HepG2 (cell line): ENCODE measurements at regions not wholly inside any gene's neighbourhood (a gene's known extent, or its start where the extent isn't known, plus 50 kb on each side); places are given as distances from the start of the nearest gene placed in this dataset.

Source experiments
- ATAC-seq: fragments of 200-7000 bp; cut with Tn5 transposase; 3 replicates; pipeline ENCODE4 v1.9.1; 2020; ENCODE audit warnings: mild to moderate bottlenecking, moderate library complexity
- BruUV-seq: library from RNA; stranded (reverse); fragments of 400-500 nt; replicated peaks from 2 replicates; lab custom pipeline; 2021; lab: Mats Ljungman, UMichigan
- CTCF ChIA-PET: fragments of 300-600 bp; formaldehyde crosslinking; extraction: SDS; loops from one replicate; lab custom pipeline; 2021; ENCODE audit warnings: low total read pairs, inconsistent platforms, low intra/inter-chr PET ratio; lab: Yijun Ruan, JAX
- POLR2A ChIA-PET: fragments of 350-600 bp; sonication (Branson Sonifier 250); formaldehyde crosslinking; loops from one replicate; lab custom pipeline; 2020; ENCODE audit warnings: antibody characterized with exemption, inconsistent platforms; lab: Yijun Ruan, JAX
- DNase-seq: peaks from one replicate; pipeline ENCODE4 v3.0.0-alpha.2; 2015; ENCODE audit warnings: low spot score
- FAIRE-seq: peaks from 3 replicates; lab custom pipeline; 2011; peaks lifted over from hg19 to GRCh38; lab: Jason Lieb, UNC
- H2AFZ ChIP-seq: one replicate; pipeline ENCODE4 v1.6.1; 2011; ENCODE audit warnings: low read length, inconsistent platforms
- H3K27ac ChIP-seq: fragments of 300-600 bp; 3 replicates; pipeline ENCODE4 v1.8.0; 2011; ENCODE audit warnings: mixed run types, mild to moderate bottlenecking, mixed read lengths, low read length, inconsistent platforms; ENCODE audit not compliant: insufficient read depth; ENCODE audit errors: extremely low read length
- H3K27me3 ChIP-seq, 2 experiments: fragments of 200-600 bp in 1 of 2; 2 replicates in 1 of 2; 3 replicates in 1 of 2; pipeline versions ENCODE4 v1.6.0 to v1.8.0; 2011; ENCODE audit warnings: low read length in 2 of 2, mild to moderate bottlenecking in 2 of 2, moderate library complexity in 2 of 2, inconsistent platforms in 1 of 2; ENCODE audit not compliant: insufficient read depth in 2 of 2, control insufficient read depth in 1 of 2
- H3K36me3 ChIP-seq, 2 experiments: fragments of 200-600 bp in 1 of 2; replicated peaks in 1 of 2; 2 replicates in 1 of 2; 3 replicates in 1 of 2; pipeline versions ENCODE4 v1.5.1 to v1.8.0; 2011; ENCODE audit warnings: low read length in 2 of 2, inconsistent platforms in 1 of 2; ENCODE audit not compliant: insufficient read depth in 2 of 2, control insufficient read depth in 1 of 2
- H3K4me1 ChIP-seq: 2 replicates; pipeline ENCODE4 v1.5.1; 2012; ENCODE audit warnings: low read length, inconsistent platforms; ENCODE audit not compliant: insufficient read depth
- H3K4me2 ChIP-seq: 2 replicates; pipeline ENCODE4 v1.6.0; 2011; ENCODE audit warnings: low read depth, low read length, inconsistent platforms
- H3K4me3 ChIP-seq, 3 experiments: fragments of 200-600 bp in 1 of 3; sonication (generic), shearing (Covaris generic) in 1 of 3; replicated peaks in 1 of 3; 2 replicates each; pipeline ENCODE4 v1.5.1; 2011 to 2016; ENCODE audit warnings: low read length in 3 of 3, inconsistent platforms in 2 of 3, low read depth in 2 of 3, mild to moderate bottlenecking in 2 of 3, control low read depth in 1 of 3, mixed read lengths in 1 of 3; ENCODE audit not compliant: insufficient read depth in 1 of 3
- H3K79me2 ChIP-seq: one replicate; pipeline ENCODE4 v1.6.1; 2011; ENCODE audit warnings: low read length, inconsistent platforms; ENCODE audit not compliant: insufficient read depth
- H3K9ac ChIP-seq: 2 replicates; pipeline ENCODE4 v1.6.0; 2011; ENCODE audit warnings: mild to moderate bottlenecking, low read depth, low read length, inconsistent platforms; ENCODE audit not compliant: insufficient read depth
- H3K9me3 ChIP-seq: 2 replicates; pipeline ENCODE4 v1.5.1; 2012; ENCODE audit warnings: mild to moderate bottlenecking, low read length
- H4K20me1 ChIP-seq: 2 replicates; pipeline ENCODE4 v1.6.0; 2011; ENCODE audit warnings: inconsistent platforms, mild to moderate bottlenecking, low read length, moderate library complexity; ENCODE audit not compliant: insufficient read depth
- HNF4A ChIP-seq: sonication (generic); formaldehyde crosslinking; IDR thresholded peaks from 2 replicates; pipeline ENCODE4 v1.4.0; 2020; ENCODE audit warnings: missing genetic modification reagents
- RARG ChIP-seq: sonication (generic); formaldehyde crosslinking; IDR thresholded peaks from 2 replicates; pipeline ENCODE4 v1.4.0; 2020; ENCODE audit warnings: low read depth, mild to moderate bottlenecking, missing genetic modification reagents
- SAFB2 ChIP-seq: sonication (generic); formaldehyde crosslinking; IDR thresholded peaks from 2 replicates; pipeline ENCODE4 v1.5.1; 2020; ENCODE audit warnings: missing genetic modification reagents, low read depth, mild to moderate bottlenecking, borderline replicate concordance
- WGBS: methylation state at CpG from one replicate; pipeline ENCODE4 v1.1.6; 2017; ENCODE audit warnings: low lambda C conversion rate; 5-methylcytosine and 5-hydroxymethylcytosine counted together
- in situ Hi-C: cut with HindIII; loops from 2 replicates; pipeline ENCODE4 v1.10.0; 2017; ENCODE audit warnings: low pct_unique_long_range_greater_than_20kb; ENCODE audit not compliant: extremely low pct_ligation_motif_present
- intact Hi-C: fragments of 100-400 bp; cut with micrococcal nuclease; formaldehyde crosslinking; loops from one replicate; pipeline ENCODE4 v1.10.0; 2022; ENCODE audit not compliant: unreplicated experiment
- TF ChIP-seq, protein P1 (sequence below): sonication (generic); formaldehyde crosslinking; IDR thresholded peaks from 2 replicates; pipeline ENCODE4 v1.4.0; 2020; ENCODE audit warnings: missing genetic modification reagents
- TF ChIP-seq, protein P2 (sequence below): sonication (generic); formaldehyde crosslinking; IDR thresholded peaks from 2 replicates; pipeline ENCODE4 v1.4.0; 2020; ENCODE audit warnings: missing genetic modification reagents
- TF ChIP-seq, protein P3 (sequence below), 2 experiments: sonication (generic) in 1 of 2; formaldehyde crosslinking in 1 of 2; IDR thresholded peaks; 2 replicates each; pipeline versions ENCODE4 v1.4.0 to v1.6.1; 2016 to 2020; ENCODE audit warnings: borderline replicate concordance in 1 of 2, low read depth in 1 of 2, mild to moderate bottlenecking in 1 of 2, missing genetic modification reagents in 1 of 2

DNA sequence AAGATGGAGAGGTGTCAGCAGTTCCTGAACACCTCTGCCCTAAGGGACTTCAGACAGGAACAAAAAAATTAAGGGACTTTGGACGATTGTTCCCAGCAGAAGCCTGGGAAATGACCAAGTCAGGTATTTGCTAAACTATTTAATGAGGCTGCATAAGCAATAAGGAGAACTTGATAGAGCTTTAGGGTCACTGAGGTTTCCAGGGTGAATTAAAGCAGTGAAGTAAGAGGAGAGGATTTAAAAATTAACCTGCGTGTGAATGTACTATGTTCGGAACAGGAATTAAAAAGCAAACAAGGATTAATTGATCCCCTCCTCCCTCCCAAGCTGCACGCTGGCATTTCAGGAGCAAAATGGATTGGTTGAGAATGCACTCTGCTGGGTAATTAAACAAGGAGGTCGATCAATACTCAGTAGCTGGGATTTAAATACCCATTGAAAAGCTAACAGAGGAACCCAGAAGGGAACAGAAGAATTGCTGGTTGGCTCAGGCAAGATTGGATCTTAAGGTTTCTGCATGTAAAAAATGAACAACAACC, 157.2 kb downstream of the RNF152 start:
- TF ChIP-seq, protein P1, sequence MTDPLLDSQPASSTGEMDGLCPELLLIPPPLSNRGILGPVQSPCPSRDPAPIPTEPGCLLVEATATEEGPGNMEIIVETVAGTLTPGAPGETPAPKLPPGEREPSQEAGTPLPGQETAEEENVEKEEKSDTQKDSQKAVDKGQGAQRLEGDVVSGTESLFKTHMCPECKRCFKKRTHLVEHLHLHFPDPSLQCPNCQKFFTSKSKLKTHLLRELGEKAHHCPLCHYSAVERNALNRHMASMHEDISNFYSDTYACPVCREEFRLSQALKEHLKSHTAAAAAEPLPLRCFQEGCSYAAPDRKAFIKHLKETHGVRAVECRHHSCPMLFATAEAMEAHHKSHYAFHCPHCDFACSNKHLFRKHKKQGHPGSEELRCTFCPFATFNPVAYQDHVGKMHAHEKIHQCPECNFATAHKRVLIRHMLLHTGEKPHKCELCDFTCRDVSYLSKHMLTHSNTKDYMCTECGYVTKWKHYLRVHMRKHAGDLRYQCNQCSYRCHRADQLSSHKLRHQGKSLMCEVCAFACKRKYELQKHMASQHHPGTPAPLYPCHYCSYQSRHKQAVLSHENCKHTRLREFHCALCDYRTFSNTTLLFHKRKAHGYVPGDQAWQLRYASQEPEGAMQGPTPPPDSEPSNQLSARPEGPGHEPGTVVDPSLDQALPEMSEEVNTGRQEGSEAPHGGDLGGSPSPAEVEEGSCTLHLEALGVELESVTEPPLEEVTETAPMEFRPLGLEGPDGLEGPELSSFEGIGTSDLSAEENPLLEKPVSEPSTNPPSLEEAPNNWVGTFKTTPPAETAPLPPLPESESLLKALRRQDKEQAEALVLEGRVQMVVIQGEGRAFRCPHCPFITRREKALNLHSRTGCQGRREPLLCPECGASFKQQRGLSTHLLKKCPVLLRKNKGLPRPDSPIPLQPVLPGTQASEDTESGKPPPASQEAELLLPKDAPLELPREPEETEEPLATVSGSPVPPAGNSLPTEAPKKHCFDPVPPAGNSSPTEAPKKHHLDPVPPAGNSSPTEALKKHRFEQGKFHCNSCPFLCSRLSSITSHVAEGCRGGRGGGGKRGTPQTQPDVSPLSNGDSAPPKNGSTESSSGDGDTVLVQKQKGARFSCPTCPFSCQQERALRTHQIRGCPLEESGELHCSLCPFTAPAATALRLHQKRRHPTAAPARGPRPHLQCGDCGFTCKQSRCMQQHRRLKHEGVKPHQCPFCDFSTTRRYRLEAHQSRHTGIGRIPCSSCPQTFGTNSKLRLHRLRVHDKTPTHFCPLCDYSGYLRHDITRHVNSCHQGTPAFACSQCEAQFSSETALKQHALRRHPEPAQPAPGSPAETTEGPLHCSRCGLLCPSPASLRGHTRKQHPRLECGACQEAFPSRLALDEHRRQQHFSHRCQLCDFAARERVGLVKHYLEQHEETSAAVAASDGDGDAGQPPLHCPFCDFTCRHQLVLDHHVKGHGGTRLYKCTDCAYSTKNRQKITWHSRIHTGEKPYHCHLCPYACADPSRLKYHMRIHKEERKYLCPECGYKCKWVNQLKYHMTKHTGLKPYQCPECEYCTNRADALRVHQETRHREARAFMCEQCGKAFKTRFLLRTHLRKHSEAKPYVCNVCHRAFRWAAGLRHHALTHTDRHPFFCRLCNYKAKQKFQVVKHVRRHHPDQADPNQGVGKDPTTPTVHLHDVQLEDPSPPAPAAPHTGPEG (CRISPR knock-in tag), result no peak
- TF ChIP-seq, protein P2, sequence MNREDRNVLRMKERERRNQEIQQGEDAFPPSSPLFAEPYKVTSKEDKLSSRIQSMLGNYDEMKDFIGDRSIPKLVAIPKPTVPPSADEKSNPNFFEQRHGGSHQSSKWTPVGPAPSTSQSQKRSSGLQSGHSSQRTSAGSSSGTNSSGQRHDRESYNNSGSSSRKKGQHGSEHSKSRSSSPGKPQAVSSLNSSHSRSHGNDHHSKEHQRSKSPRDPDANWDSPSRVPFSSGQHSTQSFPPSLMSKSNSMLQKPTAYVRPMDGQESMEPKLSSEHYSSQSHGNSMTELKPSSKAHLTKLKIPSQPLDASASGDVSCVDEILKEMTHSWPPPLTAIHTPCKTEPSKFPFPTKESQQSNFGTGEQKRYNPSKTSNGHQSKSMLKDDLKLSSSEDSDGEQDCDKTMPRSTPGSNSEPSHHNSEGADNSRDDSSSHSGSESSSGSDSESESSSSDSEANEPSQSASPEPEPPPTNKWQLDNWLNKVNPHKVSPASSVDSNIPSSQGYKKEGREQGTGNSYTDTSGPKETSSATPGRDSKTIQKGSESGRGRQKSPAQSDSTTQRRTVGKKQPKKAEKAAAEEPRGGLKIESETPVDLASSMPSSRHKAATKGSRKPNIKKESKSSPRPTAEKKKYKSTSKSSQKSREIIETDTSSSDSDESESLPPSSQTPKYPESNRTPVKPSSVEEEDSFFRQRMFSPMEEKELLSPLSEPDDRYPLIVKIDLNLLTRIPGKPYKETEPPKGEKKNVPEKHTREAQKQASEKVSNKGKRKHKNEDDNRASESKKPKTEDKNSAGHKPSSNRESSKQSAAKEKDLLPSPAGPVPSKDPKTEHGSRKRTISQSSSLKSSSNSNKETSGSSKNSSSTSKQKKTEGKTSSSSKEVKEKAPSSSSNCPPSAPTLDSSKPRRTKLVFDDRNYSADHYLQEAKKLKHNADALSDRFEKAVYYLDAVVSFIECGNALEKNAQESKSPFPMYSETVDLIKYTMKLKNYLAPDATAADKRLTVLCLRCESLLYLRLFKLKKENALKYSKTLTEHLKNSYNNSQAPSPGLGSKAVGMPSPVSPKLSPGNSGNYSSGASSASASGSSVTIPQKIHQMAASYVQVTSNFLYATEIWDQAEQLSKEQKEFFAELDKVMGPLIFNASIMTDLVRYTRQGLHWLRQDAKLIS (CRISPR knock-in tag), result no peak
- TF ChIP-seq SAFB2 (no peak), RARG (CRISPR knock-in tag) (no peak), HNF4A (CRISPR knock-in tag) (0 out of 2 replicates have a peak, but pooled peaks have one; percentile 9)
- TF ChIP-seq, protein P3, sequence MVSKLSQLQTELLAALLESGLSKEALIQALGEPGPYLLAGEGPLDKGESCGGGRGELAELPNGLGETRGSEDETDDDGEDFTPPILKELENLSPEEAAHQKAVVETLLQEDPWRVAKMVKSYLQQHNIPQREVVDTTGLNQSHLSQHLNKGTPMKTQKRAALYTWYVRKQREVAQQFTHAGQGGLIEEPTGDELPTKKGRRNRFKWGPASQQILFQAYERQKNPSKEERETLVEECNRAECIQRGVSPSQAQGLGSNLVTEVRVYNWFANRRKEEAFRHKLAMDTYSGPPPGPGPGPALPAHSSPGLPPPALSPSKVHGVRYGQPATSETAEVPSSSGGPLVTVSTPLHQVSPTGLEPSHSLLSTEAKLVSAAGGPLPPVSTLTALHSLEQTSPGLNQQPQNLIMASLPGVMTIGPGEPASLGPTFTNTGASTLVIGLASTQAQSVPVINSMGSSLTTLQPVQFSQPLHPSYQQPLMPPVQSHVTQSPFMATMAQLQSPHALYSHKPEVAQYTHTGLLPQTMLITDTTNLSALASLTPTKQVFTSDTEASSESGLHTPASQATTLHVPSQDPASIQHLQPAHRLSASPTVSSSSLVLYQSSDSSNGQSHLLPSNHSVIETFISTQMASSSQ (IDR thresholded peaks at IDR 0.05; ENCODE audit: low read depth), result no peak
- TF ChIP-seq, protein P3 (CRISPR knock-in tag; IDR thresholded peaks at IDR 0.05; ENCODE audit: borderline replicate concordance), result no peak
- no peaks in the 10 kb centered on the region for H3K79me2 ChIP-seq
- ChIA-PET CTCF (no interaction called here), POLR2A (no interaction called here)
- no peak for DNase-seq
- no peak for FAIRE-seq
- H3K27ac ChIP-seq, result no peak overlapping the region
- no peaks in the 10 kb centered on the region for H3K36me3 ChIP-seq
- H3K4me2 ChIP-seq, result no peak overlapping the region
- in situ Hi-C loops (no loop called here), intact Hi-C loops (no loop called here)
- WGBS, result 2% methylated on average over 5 of the region's 5 CpGs
- H3K4me1 ChIP-seq, result peaks cover 12% of the 10 kb centered on the region
- no peaks in the 10 kb centered on the region for H3K9me3 ChIP-seq
- peak; percentile 75 for ATAC-seq
- no peaks in the 10 kb centered on the region for H3K27me3 ChIP-seq
- BruUV-seq, result no TSS peak
- H2AFZ ChIP-seq, result no peak overlapping the region
- no peaks in the 10 kb centered on the region for H4K20me1 ChIP-seq
- no peak overlapping the region for H3K4me3 ChIP-seq
- no peak overlapping the region for H3K9ac ChIP-seq
